ENCODE measurements at regions not wholly inside any gene's neighbourhood (a gene's known extent, or its start where the extent isn't known, plus 50 kb on each side); places are given as distances from the start of the nearest gene placed in this dataset.

- TF ChIP-seq CTCF (IDR thresholded peaks at IDR 0.05) (no peak), POLR2A (IDR thresholded peaks at IDR 0.05) (no peak)
Observed at GRCh38 chr13:83992566-83993358, 110.5 kb upstream of the SLITRK1 start.
